NCI-H1436 (cell line): ENCODE measurements at regions not wholly inside any gene's neighbourhood (a gene's known extent, or its start where the extent isn't known, plus 50 kb on each side); places are given as distances from the start of the nearest gene placed in this dataset.

Experiments used
- DNase-seq: peaks from one replicate; lab custom pipeline; 2025; lab: John Stamatoyannopoulos, UW

DNA sequence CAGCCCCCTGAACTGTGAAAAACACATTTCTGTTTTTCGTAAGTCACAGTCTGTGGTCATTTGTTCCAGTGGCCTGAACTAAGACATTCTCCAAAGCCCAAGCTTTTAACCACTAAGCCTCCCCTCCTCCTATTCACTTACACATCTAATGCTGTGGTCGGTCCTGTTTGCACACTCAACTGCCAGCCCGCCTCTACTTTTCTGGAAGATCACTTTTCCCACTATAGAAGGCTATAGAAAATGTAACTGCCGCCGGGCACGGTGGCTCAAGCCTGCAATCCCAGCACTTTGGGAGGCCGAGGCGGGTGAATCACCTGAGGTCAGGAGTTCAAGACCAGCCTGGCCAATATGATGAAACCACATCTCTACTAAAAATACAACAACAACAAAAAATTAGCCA is 524.7 kb upstream of the TMEM132C start:
- DNase-seq = no peak

DNA sequence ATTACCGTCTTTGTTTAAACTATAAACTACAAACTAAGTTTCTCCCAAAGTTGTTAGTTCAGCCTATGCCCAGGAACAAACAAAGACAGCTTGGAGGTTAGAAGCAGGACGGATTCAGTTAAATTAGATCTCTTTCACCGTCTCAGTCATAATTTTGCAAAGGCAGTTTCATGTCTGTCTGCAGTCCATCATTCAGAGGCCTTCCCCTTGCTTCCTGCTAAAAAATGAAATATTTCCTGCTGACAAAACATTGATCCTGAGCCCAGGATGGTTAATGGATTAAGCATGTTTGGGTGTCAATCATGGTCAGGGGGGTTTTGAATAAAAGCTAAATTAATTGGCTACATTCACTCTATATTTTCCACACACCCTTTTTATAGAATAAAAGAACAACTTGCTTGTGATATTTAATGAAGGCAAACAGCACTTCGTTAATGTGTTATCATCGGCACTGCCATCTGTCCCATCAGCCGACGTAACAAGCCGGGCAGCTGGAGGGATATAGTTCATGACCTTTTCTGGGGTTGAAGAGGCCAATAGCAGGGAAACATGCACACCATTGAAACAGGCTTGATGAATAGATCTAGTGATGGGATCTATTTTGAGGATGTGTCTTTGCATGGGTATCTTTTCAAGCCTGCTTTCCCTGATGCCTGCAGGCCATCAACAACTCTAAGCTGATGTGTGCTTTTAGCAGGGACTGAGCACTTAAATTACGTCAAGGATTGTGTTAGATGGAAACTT is 521.3 kb upstream of the TMEM132C start:
- DNase-seq = no peak

DNA sequence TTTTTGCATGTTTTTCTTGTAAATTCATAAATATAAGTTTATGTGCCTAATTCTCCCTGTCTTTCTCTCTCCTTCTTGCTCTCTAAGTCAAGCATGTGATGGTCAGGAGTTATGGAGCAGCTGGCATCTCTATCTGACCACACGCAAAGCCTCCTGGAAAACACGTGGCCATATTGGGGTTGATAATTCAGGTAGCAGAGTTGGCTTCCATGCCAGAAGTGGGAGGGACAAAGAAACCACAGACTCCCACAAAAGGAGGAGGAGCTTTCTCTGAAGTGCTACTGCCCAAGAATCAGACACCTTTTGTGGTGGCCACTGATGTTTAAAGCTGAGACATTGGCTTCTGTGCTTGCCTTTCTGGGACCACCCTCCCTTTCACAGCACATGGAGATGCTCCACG is 517.6 kb upstream of the TMEM132C start:
- no peak for DNase-seq

DNA sequence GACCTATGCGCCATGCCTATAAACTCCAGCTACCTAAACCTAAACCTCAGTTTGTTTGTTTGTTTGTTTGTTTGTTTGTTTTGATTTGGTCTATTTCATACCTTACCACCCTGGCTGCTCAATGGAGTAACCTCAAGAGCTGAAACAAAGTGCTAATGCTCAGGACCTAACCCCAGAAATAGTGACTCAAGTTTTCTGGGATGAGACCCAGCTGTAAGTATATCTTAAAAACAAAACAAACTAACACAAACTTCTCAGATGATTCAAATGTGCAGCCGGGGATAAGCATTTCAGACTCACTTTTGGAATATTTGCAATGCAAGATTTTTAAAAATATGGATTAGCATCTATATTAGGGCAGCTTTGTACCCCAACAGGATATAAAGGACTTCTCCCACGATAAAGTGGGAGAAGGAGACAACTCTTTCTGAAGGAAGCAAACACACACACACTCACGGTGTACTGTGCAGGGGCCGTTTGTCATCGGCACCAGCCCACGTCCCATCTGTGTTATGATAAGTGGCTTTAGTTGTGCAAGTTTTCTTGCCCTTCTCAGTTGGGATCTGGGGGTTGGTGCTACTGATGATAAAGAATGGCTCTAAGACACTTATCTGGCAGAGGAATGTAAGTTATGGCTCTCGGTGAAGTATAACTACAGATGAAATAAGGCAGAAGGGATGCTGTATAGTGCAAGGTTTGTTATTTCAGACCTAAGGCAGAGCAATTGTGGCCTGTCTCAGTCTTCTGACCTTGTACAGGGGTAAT is 516.7 kb upstream of the TMEM132C start:
- no peak for DNase-seq

DNA sequence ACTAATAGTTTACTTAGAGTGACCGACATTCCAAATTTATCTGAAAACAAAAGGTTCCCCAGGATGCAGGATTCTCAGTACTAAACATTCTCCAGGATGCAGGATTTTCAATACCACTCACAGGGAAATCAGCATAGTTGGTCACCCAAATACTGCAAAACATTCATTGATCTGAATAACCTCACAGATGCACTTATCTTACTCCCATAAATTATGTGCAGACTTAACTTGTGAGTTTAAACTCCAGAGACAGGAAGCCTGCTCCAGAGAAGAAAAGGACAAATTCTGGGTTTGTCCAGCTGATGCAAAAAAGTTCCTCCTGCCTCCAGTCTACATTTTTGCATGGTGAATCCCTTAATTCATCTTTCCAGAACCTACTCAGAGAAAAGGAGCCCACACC is 514.2 kb upstream of the TMEM132C start:
- DNase-seq = no peak

DNA sequence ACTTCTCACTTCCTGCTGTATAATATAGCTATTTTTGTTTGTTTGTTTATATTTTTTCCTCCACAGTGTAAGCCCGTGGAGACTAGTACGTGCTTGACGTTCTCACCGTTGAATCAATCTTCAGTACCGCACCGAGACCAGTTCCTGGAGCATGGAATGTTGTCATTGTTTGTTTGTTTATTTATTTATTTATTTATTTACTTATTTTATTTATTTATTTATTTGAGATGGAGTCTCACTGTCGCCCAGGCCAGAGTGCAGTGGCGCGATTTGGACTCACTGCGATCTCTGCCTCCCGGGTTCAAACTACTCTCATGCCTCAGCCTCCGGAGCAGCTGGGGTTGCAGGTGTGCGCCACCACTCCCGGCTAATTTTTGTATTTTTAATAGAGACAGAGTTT is 506.6 kb upstream of the TMEM132C start:
- DNase-seq = no peak

DNA sequence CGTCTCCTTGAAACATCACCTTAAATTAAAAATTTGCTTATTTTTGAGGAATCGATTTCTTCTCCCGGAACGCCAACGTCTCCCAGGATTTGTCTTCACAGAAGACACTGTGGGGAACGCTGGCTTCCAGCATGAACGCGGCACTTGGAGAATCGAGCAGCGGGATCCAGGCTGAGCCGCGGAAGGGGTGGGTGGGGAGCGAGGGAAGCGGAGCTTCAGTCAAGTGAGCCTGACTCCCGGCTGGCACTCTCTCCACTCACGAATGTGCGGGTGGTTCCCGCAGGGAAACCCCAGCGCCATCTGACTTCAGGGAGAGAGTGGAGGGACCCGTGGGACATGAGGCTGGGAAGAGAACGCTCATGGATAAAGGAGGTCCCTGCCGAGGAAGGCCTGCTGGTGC is 506.0 kb upstream of the TMEM132C start:
- DNase-seq = no peak

DNA sequence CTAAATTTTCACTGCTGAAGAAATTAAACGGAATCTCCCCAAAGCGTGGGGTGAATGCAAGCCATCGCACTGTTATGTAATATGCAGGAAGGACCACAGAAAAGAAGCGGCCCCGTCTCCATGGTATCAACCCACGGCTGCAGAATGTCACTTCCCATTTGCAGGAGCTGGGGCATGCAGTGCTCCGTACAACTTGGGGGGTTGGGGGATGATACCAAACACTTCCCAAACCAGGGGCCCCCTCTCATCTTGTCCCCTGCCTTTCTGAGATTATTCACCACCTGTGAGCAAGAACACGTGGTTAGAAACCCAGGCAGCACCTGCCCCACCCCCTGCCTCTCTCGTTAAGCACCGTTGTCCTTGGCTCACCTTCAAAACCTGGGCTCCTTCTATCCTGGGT is 505.1 kb upstream of the TMEM132C start:
- DNase-seq = no peak

DNA sequence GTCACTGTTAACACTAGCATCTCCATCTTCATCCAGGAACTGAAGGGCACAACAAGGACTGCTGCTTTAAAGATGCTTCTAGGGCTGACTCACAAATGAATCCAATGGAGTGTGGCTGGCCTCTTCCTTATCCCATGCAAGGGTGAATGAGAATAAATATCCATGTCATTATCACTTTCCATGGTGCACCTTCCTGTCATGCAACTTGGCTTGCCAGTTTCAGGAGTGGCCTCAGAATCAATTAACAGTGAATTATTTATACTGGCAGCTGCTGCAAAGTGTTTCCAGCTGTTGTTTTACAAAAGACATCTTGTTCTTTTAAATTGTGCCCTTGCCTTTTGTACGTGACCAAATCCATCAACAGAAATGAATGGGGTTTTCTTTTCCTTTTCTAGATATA is 499.3 kb upstream of the TMEM132C start:
- no peak for DNase-seq

DNA sequence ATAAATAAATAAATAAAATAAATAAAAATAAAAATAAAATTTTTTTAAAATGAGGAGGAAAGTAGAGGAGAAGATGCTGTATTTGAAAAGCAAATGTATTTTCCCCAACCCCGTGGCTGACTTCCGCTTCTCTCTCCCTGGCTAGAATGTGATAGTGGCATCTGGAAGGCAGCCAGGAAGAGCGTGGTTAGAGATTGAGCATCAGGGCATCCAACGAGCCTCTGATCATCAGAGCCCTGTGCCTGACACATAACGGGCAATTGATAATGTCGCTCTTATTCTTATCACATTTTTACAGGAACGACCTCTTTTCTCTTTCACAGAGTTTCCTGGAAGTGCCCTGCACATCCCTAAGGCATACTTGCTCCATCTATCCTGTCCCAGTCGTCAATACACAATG is 496.9 kb upstream of the TMEM132C start:
- no peak for DNase-seq

DNA sequence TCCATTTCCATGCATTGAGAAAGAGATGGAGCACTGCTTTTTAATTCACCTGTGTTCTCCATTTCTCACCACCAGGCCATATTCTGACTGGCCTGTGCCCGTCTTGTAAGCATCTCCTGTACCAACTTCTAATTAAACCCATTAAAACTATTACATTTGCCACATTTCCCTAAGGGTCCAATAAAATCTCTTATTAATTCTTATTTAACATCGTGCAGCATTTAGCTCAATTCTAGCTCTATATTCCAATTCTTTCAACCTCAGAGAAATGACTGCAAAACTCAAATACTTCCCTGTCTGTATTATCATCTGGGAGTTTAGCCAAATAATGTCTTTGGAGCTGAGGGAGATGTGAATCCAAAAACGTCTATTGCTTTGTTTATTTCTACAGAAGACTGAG is 495.4 kb upstream of the TMEM132C start:
- DNase-seq = no peak

DNA sequence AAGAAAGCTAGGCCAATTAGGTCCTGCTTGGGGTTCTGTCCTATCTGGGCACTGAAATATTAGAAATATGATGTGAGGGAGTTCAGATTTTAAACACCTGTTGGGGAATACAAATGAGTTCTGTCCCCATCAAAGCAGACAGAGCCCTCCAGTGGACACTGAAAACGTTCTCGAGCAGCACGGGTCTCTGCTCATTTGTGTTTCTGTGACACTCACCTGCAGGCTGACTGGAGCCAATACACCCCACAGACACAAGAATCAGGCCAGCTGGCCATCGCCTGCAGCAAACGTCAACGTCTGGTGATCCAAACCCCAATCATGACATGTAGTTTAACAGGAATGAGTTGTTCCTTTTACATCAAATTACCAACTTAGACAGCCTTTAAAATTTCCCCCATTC is 493.4 kb upstream of the TMEM132C start:
- DNase-seq = no peak

DNA sequence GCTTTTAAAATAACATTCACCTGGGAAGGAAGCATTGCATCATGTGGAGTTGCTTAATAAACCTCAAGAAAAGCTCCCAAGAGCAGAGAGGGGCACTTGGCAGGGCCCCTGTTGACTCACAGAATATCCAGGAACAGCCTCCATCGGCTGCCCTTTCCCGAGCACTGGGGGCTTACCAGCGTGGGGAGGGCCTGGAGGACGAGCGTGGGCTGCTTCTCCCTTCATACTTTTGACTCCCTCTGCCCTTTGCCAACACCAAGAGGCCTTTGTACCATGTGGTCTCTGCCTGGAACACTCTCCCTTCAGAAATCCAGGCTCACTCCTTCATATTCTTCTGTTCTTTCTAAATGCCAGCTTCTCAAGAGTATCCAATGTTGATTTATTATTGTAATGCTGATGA is 492.1 kb upstream of the TMEM132C start:
- DNase-seq = no peak

DNA sequence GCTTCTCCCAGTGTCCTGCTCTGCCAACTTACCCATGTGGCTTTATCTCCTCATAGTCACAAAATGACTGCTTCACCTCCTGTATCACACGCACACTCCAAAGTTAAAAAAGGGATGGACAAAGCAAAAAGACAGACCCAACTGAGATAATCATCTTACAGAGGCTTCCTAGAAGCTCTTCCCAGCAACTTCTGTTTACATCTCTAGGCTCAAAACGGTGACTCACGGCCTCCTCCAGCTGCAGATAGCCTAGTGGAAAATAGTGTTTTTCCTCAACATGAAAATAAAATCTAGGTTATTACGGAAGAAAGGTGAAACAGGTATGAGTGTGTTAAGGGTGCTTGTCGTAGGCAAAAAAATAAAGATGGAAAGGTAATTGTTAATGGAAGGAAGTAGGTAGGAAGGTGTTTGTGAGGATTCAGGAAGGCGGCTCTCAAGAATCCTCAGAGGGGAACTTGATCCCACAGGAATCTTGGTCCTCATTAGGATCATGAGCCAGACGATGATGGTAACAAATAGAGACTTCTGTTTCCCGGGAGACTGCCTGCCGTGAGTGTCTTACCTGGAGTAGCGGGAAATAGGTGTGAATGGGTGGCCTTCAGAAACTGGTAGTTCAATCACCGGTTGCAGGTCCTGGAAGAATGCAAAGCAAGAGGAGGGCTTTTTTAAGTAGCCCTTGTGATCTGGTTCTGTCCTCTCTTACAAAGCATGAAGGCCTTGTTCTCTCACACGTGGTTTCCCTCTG is 487.5 kb upstream of the TMEM132C start:
- no peak for DNase-seq

DNA sequence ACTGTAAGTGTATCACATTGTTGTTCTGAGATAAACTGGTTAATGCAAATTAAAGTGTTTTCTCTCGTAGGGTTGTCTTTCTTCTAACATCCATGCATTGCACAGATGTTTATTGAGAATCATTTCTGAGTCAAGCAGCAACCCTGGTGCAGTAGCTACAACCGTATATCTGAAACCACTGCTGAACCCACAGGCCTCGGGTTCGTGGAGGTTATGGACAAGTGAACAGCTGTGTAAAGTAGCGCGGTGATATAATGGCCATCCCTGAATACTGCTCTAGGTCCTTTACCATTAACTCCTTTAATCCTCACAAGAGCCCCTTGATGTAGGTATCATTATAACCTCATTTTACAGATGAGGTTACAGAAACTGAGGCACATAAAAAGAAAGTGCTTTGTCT is 486.1 kb upstream of the TMEM132C start:
- DNase-seq = no peak

DNA sequence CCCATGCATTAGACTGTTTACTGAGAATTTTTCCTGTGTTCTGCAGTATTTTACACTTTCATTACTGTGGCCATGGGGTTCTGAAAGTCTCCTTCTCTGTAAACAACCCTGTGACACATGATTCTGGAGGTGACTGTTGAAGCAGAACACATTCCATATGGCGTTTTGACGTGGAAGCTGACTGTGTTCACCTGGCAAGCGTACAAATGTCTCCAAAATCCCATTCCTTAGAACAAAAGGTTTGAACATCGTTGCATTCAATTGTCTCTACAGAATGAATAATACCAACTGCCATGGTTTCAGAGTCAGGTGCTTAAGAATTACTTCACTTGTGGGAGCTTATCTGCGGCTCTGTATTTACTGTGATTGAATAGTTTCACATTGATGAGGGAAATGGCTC is 485.6 kb upstream of the TMEM132C start:
- no peak for DNase-seq

DNA sequence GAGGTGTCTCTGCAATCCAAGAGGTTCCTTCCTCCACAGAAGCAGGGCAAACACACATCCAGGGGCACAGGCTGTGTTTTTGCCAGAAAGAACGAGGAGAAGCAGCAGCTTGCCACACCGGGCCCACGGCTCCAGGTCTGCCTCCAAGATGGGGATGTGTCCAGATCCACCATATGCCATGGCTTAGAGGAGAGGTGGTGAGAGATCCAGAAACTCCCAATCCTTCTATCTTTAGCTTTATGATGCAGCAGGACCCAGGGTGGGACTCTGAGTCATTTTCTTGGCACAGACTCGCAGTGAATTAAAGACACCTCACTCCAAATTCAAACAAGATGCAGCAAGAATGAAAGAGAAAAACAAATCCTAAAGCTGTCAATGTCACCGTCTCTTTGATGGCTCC is 481.4 kb upstream of the TMEM132C start:
- no peak for DNase-seq

DNA sequence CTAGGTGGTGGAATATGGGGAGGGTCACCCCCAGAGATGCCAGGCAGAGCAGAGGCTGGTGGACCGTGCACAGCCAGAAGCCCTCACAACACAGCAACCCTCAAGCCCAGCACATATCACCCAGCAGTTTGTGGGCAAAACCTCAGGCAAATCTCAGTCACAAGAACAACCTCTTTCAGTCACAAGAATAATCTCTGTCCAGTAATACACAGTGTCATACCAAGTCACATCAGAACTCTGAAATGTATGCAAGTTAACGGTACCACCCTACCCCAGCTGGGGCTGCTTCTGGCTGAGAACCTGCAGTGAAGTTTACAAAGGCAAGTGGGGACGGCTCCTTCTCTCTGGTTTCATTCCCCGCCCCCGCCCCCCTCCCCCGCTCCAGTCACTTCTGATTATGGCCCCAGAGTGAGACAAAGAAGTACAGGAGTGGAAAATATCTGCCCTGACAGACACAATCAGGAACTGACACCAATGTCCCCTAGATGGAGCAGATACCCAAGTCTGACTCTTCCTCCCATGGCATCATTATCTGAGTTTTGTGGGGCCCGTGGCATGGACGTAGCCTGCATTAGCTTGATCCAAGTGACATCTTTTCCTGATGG is 480.9 kb upstream of the TMEM132C start:
- DNase-seq = no peak

DNA sequence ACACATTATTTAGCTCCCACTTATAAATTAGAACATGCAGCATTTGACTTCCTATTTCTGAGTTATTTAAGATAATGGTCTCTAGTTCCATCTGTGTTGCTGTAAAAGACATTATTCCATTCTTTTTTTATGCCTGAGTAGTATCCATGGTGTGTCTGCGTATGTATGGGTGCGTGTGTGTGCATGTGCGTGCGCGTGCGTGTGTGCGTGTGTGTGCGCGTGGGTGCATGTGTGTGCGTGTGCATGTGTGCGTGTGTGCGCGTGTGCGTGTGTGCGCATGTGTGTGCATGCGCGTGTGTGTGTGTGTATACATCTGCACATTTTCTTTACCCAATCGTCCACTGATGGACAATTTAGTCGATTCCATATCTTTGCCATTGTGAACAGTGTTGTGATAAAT is 479.4 kb upstream of the TMEM132C start:
- no peak for DNase-seq

DNA sequence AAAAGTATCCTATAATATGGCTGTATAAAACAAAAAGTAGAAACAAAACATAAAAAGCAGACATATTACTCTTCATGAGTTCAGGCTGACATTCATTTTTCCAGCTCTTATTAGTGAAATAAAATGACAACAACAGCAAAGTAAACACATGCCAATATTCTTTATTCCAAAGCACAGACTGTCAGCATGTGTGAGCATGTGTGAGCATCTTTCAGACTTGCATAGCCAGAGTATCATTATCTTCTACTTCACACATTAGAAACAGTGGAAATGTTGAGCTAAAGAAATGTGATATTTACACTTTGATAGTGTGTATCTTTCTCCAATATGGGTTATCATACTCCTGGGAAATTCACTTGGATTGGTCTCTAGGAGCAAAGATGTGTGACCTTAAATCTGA is 476.6 kb upstream of the TMEM132C start:
- DNase-seq = no peak

DNA sequence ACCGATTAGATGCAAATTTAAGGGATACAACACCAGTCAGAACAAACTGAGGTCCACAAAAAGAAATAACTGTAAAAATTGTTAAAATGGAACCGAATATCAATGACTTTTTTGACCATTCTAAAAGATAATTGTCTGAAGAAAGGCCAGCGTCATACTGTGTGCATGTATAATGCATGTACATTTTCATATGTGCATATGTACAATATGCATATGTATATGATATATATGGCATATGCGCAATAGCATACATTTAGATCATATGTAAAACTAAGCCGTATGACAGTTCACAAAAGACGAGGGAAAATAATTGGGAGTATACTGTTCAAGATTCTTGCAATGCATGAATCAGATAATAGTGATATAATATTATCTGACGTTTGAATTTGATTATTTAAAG is 475.8 kb upstream of the TMEM132C start:
- DNase-seq = no peak

DNA sequence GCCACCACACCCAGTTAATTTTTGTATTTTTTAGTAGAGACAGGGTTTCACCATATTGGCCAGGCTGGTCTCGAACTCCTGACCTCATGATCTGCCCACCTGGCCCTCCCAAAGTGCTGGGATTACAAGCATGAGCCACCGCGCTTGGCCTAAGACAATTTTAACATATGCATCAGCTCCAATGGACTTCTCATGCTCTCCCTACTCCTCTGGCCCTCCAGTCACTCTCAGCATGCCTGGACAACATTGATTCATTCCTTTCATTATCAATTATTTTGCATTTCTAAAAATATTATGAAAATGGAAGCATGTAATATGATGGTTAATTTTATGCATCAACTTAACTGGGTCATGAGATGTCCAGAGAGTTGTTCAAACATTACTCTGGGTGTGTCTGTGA is 469.1 kb upstream of the TMEM132C start:
- no peak for DNase-seq

DNA sequence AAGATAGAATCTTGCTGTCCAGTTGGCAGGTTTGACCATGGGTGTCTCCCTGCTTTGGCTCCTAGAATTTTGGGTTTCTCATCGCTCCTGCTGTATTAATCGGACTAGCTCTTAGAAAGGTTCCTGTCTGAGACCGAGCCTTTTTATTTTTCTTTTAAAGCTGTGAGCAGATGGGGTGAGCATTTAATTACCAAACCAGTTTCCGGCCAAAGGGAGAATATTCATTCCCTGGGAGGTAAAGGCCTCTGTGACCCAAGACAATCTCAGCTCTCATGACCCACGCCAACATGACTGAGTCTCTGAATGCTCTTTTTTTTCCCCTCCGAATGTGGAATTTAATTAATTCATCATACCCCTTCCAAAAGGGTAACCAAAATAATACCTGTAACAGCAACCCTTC is 464.7 kb upstream of the TMEM132C start:
- DNase-seq = no peak
